Progenitor cell of endocrine pancreas (in vitro differentiated cells): ENCODE measurements at regions not wholly inside any gene's neighbourhood (a gene's known extent, or its start where the extent isn't known, plus 50 kb on each side); places are given as distances from the start of the nearest gene placed in this dataset.

Experiments
- DNase-seq: peaks from one replicate; pipeline ENCODE4 v3.0.0; 2021; ENCODE audit warnings: low spot score; ENCODE audit not compliant: unreplicated experiment
- H3K27ac Mint-ChIP-seq: 2 replicates; pipeline ENCODE4 v1.8.0; 2021; ENCODE audit warnings: mild to moderate bottlenecking, moderate library complexity, mixed read lengths
- H3K27me3 Mint-ChIP-seq: 2 replicates; pipeline ENCODE4 v1.8.0; 2021; ENCODE audit warnings: mixed read lengths
- H3K36me3 Mint-ChIP-seq: 2 replicates; pipeline ENCODE4 v1.8.0; 2022; ENCODE audit warnings: mixed read lengths; ENCODE audit not compliant: insufficient read depth
- H3K4me1 Mint-ChIP-seq: 2 replicates; pipeline ENCODE4 v1.8.0; 2021; ENCODE audit warnings: low read depth, mixed read lengths
- H3K4me3 Mint-ChIP-seq: 2 replicates; pipeline ENCODE4 v1.8.0; 2021; ENCODE audit warnings: low read depth, mild to moderate bottlenecking, moderate library complexity, mixed read lengths
- H3K9me3 Mint-ChIP-seq: 2 replicates; pipeline ENCODE4 v1.8.0; 2021; ENCODE audit warnings: low read depth, mixed read lengths
- CTCF ChIP-seq: fragments of 200-600 bp; sonication (generic); IDR thresholded peaks from one replicate; pipeline ENCODE4 v1.5.0; 2021; ENCODE audit warnings: antibody characterized with exemption, mild to moderate bottlenecking; ENCODE audit not compliant: unreplicated experiment

DNA sequence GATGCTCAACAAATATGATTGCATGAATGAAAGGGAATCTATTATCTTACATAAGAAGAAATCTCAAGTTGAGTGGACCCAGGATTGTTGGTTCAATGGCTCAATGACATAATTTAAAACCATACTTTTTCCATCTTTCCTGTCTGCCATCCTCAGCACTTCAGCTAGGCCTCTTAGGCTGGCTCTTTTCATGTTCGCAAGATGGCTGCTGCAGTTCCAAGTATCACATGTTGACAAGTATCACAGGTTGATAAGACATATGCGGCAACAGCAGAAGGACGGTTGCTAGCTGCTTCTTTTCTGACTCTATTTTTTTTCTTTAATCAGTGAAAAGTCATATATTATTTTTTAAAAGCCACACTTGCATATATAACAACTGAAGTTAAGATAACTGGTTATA lies 79.0 kb upstream of the CDK6 start:
- Mint-ChIP-seq H3K4me3 (no peak overlapping the region), H3K27ac (no peak overlapping the region)
- no peak for TF ChIP-seq CTCF

DNA sequence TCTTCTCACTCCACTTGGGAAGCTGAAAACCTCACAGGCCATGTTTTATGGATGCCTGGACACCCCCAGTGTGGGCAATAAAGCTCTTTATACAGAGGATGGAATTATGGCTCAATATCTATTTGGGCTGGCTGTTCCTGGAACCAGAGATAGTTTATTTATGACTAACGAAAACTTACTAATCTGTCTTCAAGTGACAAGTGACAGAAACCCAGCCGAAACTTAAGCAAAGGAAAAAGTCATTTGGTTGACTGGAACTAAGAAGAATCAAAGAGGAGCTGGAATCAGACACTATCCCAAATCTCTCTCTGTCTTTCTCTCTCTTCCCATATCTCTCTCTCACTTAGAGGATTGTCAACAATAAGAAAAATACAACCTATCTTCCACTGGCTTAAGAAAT lies 78.3 kb upstream of the CDK6 start:
- no peak for TF ChIP-seq CTCF
- Mint-ChIP-seq H3K36me3 (no peaks in the 10 kb centered on the region), H3K4me3 (no peak overlapping the region), H3K9me3 (peaks cover 4% of the 10 kb centered on the region), H3K27ac (no peak overlapping the region), H3K27me3 (no peaks in the 10 kb centered on the region), H3K4me1 (peaks cover 13% of the 10 kb centered on the region)
- no peak for DNase-seq

More for the DNA sequence above, 79.0 kb upstream of the CDK6 start:
- Mint-ChIP-seq H3K36me3 (no peaks in the 10 kb centered on the region), H3K4me1 (peaks cover 13% of the 10 kb centered on the region), H3K27me3 (no peaks in the 10 kb centered on the region), H3K9me3 (peaks cover 4% of the 10 kb centered on the region)
- DNase-seq = no peak

- Mint-ChIP-seq H3K9me3 (peaks cover 4% of the 10 kb centered on the region), H3K4me3 (no peak overlapping the region), H3K4me1 (peaks cover 13% of the 10 kb centered on the region), H3K36me3 (no peaks in the 10 kb centered on the region), H3K27me3 (no peaks in the 10 kb centered on the region), H3K27ac (no peak overlapping the region)
- no peak for DNase-seq
- TF ChIP-seq CTCF = no peak
These were observed 77.5 kb upstream of the CDK6 start for GRCh38 chr7:92913849-92914248.

- Mint-ChIP-seq H3K27me3 (no peaks in the 10 kb centered on the region), H3K36me3 (no peaks in the 10 kb centered on the region), H3K4me1 (no peaks in the 10 kb centered on the region), H3K27ac (no peak overlapping the region), H3K4me3 (no peak overlapping the region), H3K9me3 (peaks cover 4% of the 10 kb centered on the region)
- TF ChIP-seq CTCF = no peak
- no peak for DNase-seq
These were observed 74.6 kb upstream of the CDK6 start for GRCh38 chr7:92910976-92911375.

GRCh38 chr7:92909686-92910475 lies 73.5 kb upstream of the CDK6 start:
- TF ChIP-seq CTCF = no peak
- no peak overlapping the region for H3K4me3 Mint-ChIP-seq
- DNase-seq = no peak
- no peaks in the 10 kb centered on the region for H3K4me1 Mint-ChIP-seq
- H3K27ac Mint-ChIP-seq = no peak overlapping the region
- no peaks in the 10 kb centered on the region for H3K36me3 Mint-ChIP-seq
- H3K27me3 Mint-ChIP-seq = no peaks in the 10 kb centered on the region
- no peaks in the 10 kb centered on the region for H3K9me3 Mint-ChIP-seq
